Vagina (tissue), 2 donors: ENCODE measurements at regions not wholly inside any gene's neighbourhood (a gene's known extent, or its start where the extent isn't known, plus 50 kb on each side); places are given as distances from the start of the nearest gene placed in this dataset.

Source experiments
- CTCF ChIP-seq, 3 experiments: fragments of 450-650 bp in 2 of 3; fragments of 200-600 bp in 1 of 3; sonication (generic) in 1 of 3; IDR thresholded peaks; one replicate each; pipeline ENCODE4 v1.5.1; 2017 to 2019; ENCODE audit warnings: antibody characterized with exemption in 3 of 3, mild to moderate bottlenecking in 2 of 3, moderate library complexity in 2 of 3
- POLR2A ChIP-seq, 2 donors: fragments of 450-650 bp; IDR thresholded peaks; one replicate each; pipeline ENCODE4 v1.6.1; 2017; ENCODE audit warnings: antibody characterized with exemption in 2 of 2, mild to moderate bottlenecking in 2 of 2, moderate library complexity in 2 of 2
- POLR2AphosphoS5 ChIP-seq, 2 donors: sonication (generic); formaldehyde crosslinking; IDR thresholded peaks; one replicate each; pipeline ENCODE4 v1.9.0; 2017; ENCODE audit warnings: antibody characterized with exemption in 2 of 2, mild to moderate bottlenecking in 2 of 2, low read depth in 1 of 2; ENCODE audit not compliant: insufficient read depth in 1 of 2

DNA sequence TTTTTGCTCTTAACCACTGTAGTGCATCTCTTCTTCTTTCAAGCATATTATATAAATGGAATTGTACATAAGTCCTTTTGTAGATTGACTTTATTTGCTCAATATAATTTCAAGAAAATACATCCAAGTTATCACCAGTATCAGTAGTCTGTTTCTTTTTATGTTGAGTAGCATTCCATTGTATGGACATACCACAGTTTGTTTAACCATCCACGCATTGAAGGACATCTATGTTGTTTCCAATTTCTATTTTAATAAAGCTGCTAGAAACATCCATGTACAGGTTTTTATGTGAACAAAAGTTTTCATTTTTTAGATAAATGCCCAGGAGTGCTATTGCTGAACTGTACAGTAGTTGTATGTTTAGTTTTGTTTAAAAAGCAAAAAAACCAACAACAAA, 387.5 kb upstream of the SOX11 start:
- TF ChIP-seq CTCF (IDR thresholded peaks at IDR 0.05) (no peak), POLR2AphosphoS5 (IDR thresholded peaks at IDR 0.05; ENCODE audit: insufficient read depth in 1 of 2, low read depth in 1 of 2) (no peak), POLR2A (IDR thresholded peaks at IDR 0.05) (no peak)
